Nephron (organoid): ENCODE measurements at regions not wholly inside any gene's neighbourhood (a gene's known extent, or its start where the extent isn't known, plus 50 kb on each side); places are given as distances from the start of the nearest gene placed in this dataset.

Experiments
- H3K27ac Mint-ChIP-seq, 3 experiments: 2 replicates each; pipeline ENCODE4 v1.8.0; 2020; ENCODE audit warnings: mixed read lengths in 3 of 3, mild to moderate bottlenecking in 2 of 3, moderate library complexity in 1 of 3
- H3K27me3 Mint-ChIP-seq: 2 replicates; pipeline ENCODE4 v1.8.0; 2021; ENCODE audit warnings: low read depth, mild to moderate bottlenecking, moderate library complexity, mixed read lengths
- H3K36me3 Mint-ChIP-seq: 2 replicates; pipeline ENCODE4 v1.8.0; 2020; ENCODE audit warnings: low read depth, mixed read lengths
- H3K4me1 Mint-ChIP-seq: 2 replicates; pipeline ENCODE4 v1.8.0; 2020; ENCODE audit warnings: mixed read lengths
- H3K4me3 Mint-ChIP-seq, 3 experiments: 2 replicates each; pipeline ENCODE4 v1.8.0; 2020; ENCODE audit warnings: mild to moderate bottlenecking in 3 of 3, mixed read lengths in 3 of 3, moderate library complexity in 2 of 3
- H3K9me3 Mint-ChIP-seq: 2 replicates; pipeline ENCODE4 v1.8.0; 2020; ENCODE audit warnings: mixed read lengths
- CTCF ChIP-seq, 3 experiments: fragments of 200-600 bp; sonication (generic); IDR thresholded peaks; one replicate each; pipeline ENCODE4 v1.5.0; 2021; ENCODE audit warnings: antibody characterized with exemption in 3 of 3; ENCODE audit not compliant: unreplicated experiment in 3 of 3

GRCh38 chr4:157988641-157989040, 184.2 kb downstream of the GASK1B start:
- TF ChIP-seq CTCF (IDR thresholded peaks at IDR 0.05; ENCODE audit: unreplicated experiment in 3 of 3): no peak
- Mint-ChIP-seq H3K9me3 (no peaks in the 10 kb centered on the region), H3K27me3 (no peaks in the 10 kb centered on the region), H3K4me3 (no peak overlapping the region), H3K27ac (no peak overlapping the region), H3K36me3 (no peaks in the 10 kb centered on the region), H3K4me1 (no peaks in the 10 kb centered on the region)

- Mint-ChIP-seq H3K36me3 (no peaks in the 10 kb centered on the region), H3K27me3 (no peaks in the 10 kb centered on the region), H3K4me1 (no peaks in the 10 kb centered on the region), H3K4me3 (no peak overlapping the region), H3K27ac (no peak overlapping the region), H3K9me3 (no peaks in the 10 kb centered on the region)
- no peak for TF ChIP-seq CTCF (IDR thresholded peaks at IDR 0.05; ENCODE audit: unreplicated experiment in 3 of 3)
Measured at GRCh38 chr4:157984285-157984911, 188.4 kb downstream of the GASK1B start.

GRCh38 chr4:157983300-157983699, 189.5 kb downstream of the GASK1B start:
- Mint-ChIP-seq H3K36me3 (no peaks in the 10 kb centered on the region), H3K4me1 (peaks cover 6% of the 10 kb centered on the region), H3K4me3 (no peak overlapping the region), H3K27me3 (no peaks in the 10 kb centered on the region), H3K27ac (no peak overlapping the region), H3K9me3 (no peaks in the 10 kb centered on the region)
- no peak for TF ChIP-seq CTCF (IDR thresholded peaks at IDR 0.05; ENCODE audit: unreplicated experiment in 3 of 3)

DNA sequence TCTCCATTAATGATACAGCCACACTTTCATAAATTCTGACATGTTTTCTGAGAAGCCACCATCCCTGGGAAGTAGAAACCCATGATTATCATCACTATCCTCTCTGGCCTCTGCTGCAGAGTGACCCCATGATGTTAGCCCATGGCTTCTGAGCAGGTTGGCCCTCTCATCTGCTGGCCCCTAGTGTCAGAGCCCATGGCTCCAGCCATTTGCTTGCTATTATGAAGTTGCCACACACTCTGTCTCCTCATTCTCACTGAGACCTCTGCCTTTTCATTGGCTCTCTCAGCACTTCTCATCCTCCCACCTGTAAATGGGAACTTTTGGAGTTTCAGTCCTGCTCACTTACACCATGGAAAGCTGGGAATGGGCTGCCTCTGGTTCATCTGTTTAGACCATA, 192.7 kb downstream of the GASK1B start:
- Mint-ChIP-seq H3K9me3 (no peaks in the 10 kb centered on the region), H3K27me3 (no peaks in the 10 kb centered on the region), H3K4me3 (no peak overlapping the region), H3K4me1 (peaks cover 11% of the 10 kb centered on the region), H3K36me3 (no peaks in the 10 kb centered on the region), H3K27ac (no peak overlapping the region)
- TF ChIP-seq CTCF (IDR thresholded peaks at IDR 0.05; ENCODE audit: unreplicated experiment in 3 of 3): no peak

DNA sequence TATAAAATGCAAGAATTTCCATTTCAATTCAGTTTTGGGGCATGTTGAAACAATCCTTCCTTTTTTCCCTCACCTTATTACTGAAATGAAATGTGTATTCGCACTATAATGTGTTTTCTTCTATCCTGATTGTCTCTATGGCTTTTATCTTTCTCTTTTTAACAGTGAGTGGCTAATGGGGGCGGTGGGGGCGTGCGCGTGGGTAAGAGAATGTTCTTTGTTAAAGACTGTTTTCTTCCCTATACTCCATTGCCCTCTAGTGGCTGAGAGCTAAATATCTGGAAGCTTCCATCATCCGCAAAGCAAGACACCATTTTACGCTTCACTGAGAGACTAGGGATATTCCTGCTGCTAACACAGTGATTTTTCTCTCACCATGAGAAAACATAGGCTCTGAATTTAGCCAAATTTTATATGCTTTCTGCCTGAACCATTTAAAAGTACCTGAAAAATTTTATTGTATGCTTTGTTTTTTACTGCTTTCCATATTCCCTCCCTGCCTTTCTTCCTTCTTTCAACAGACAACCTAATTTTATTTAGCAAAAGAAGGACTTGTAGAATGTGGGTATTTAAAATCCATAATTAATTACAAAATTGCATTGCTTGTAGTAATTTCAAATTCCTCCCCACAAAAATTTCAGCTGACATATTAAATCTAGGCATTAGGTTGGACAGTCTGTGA, 194.0 kb downstream of the GASK1B start:
- Mint-ChIP-seq H3K27ac (peak overlapping the region; percentile 24 to 67 (median 62)), H3K27me3 (no peaks in the 10 kb centered on the region), H3K9me3 (no peaks in the 10 kb centered on the region), H3K4me3 (peak overlapping the region; percentile 49 to 69 (median 50)), H3K4me1 (peaks cover 11% of the 10 kb centered on the region), H3K36me3 (no peaks in the 10 kb centered on the region)
- TF ChIP-seq CTCF (IDR thresholded peaks at IDR 0.05; ENCODE audit: unreplicated experiment in 3 of 3): peak; percentile 77 to 92 (median 89)

DNA sequence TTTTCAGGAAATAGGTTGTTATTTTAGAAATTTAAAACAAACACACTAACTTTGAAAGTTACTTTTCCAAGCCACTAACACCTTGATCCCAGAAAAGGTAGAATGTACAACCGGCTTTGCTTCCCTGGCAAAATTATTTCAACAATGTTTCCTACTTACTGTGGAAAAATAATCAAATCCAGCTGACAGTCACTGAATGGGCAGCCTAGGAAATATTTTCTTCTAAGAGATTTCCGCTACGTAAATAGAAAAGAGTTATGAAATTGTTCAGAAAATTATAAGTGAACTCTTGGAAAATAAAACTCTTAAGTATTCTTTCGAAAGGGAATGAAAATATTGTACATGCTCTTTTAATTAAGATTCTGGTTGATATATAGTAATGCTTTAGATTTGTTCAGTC, 195.7 kb downstream of the GASK1B start:
- H3K27me3 Mint-ChIP-seq: no peaks in the 10 kb centered on the region
- no peaks in the 10 kb centered on the region for H3K9me3 Mint-ChIP-seq
- H3K27ac Mint-ChIP-seq: peak overlapping the region in 2 of 3 experiments; percentile 1 to 59
- H3K4me3 Mint-ChIP-seq: no peak overlapping the region
- no peaks in the 10 kb centered on the region for H3K36me3 Mint-ChIP-seq
- H3K4me1 Mint-ChIP-seq: peaks cover 16% of the 10 kb centered on the region
- TF ChIP-seq CTCF (IDR thresholded peaks at IDR 0.05; ENCODE audit: unreplicated experiment in 3 of 3): no peak
